C4-2B (cell line): ENCODE measurements at regions not wholly inside any gene's neighbourhood (a gene's known extent, or its start where the extent isn't known, plus 50 kb on each side); places are given as distances from the start of the nearest gene placed in this dataset.

Source experiments
- H3K27ac ChIP-seq: fragments of 450-650 bp; 2 replicates; pipeline ENCODE4 v1.5.1; 2017
- CTCF ChIP-seq: fragments of 450-650 bp; conservative IDR thresholded peaks from 2 replicates; pipeline ENCODE4 v1.5.1; 2017; ENCODE audit warnings: mild to moderate bottlenecking
- ZFX ChIP-seq: fragments of 450-650 bp; IDR thresholded peaks from 2 replicates; pipeline ENCODE4 v1.6.1; 2017

GRCh38 chr6:95292011-95292410, 285.3 kb upstream of the MANEA start:
- no peak for TF ChIP-seq ZFX
- no peak for TF ChIP-seq CTCF
- H3K27ac ChIP-seq: no peak overlapping the region

DNA sequence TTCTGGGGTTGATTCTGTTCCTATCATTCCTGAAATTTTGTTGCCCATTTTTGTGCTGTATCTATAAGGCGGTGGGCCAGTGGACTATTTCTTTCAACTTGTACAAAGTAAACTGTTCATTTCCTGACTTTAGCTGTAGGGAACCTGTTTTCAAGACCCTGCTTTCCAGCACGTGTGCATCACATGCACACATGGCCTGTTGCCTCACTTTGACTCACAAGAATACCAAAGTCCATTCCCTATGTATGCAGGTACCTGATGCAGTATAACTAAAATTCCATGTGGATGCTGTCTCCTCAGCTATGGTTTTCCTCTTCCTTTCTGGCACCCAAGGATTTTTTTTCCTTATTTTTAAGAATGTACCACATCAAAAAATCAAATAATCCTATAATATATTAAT, 284.1 kb upstream of the MANEA start:
- H3K27ac ChIP-seq: no peak overlapping the region
- no peak for TF ChIP-seq CTCF
- no peak for TF ChIP-seq ZFX

DNA sequence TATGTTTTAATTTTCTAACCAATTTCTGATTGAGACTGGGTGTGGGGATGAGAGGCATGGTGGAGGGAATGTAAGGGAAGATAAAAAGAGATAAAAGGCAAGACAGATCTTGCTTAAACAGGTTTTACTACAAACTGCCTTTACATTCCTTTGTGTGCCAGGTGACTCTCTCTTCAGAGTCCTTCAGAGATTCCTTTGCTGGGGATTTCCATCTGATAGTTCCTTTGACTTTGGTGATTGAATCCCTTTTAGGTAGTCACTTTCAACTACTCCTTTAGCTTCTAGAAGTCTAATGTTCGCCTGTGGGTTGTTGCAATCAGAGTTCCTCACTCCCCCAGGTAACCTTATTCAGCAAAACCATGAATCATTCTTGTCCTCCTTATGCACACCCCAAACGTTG, 283.3 kb upstream of the MANEA start:
- no peak overlapping the region for H3K27ac ChIP-seq
- TF ChIP-seq CTCF: no peak
- TF ChIP-seq ZFX: no peak

- TF ChIP-seq CTCF: no peak
- no peak for TF ChIP-seq ZFX
Observed at GRCh38 chr6:95309545-95309944, 267.8 kb upstream of the MANEA start.

DNA sequence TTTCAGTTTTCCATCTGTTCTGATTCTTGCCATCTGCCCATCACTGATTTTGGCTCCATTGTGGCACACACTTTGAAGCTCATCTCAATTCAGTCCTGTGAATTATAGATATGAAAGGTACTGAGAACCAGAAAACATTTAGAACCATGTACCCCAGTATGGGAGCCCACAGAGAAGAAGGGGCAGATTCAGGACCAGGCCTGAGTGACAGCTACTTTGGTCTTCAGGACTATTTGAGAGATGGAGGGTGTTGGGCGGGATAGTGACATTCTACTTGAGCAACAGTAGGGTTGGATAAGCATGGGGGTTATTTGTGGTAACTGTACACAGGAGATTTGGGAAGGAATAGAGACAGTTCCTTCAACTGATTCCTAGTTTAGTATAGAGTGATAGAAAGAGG, 259.2 kb upstream of the MANEA start:
- H3K27ac ChIP-seq: no peak overlapping the region
- TF ChIP-seq ZFX: no peak
- no peak for TF ChIP-seq CTCF

More at GRCh38 chr6:95309545-95309944, 267.8 kb upstream of the MANEA start:
- no peak overlapping the region for H3K27ac ChIP-seq

- TF ChIP-seq ZFX (no peak), CTCF (no peak)
- no peak overlapping the region for H3K27ac ChIP-seq
Observed at GRCh38 chr6:95321126-95321525, 256.2 kb upstream of the MANEA start.

- TF ChIP-seq CTCF (no peak), ZFX (no peak)
- no peak overlapping the region for H3K27ac ChIP-seq
Observed at GRCh38 chr6:95325916-95326315, 251.4 kb upstream of the MANEA start.
